Calu3 (cell line): ENCODE measurements at regions not wholly inside any gene's neighbourhood (a gene's known extent, or its start where the extent isn't known, plus 50 kb on each side); places are given as distances from the start of the nearest gene placed in this dataset.

ENCODE experiments used
- BruUV-seq: library from RNA; stranded (reverse); fragments of 400-500 nt; replicated peaks from 2 replicates; lab custom pipeline; 2021; lab: Mats Ljungman, UMichigan
- CTCF ChIA-PET: fragments of 300-600 bp; sonication (Branson Sonifier 250); formaldehyde crosslinking; loops from one replicate; lab custom pipeline; 2022; ENCODE audit warnings: antibody characterized with exemption; lab: Charles Lee
- DNase-seq: peaks from one replicate; pipeline ENCODE4 v3.0.0; 2022
- H3K27ac Mint-ChIP-seq: one replicate; pipeline ENCODE4 v1.8.0; 2022; ENCODE audit warnings: mixed read lengths; ENCODE audit not compliant: unreplicated experiment
- H3K27me3 Mint-ChIP-seq: one replicate; pipeline ENCODE4 v1.8.0; 2022; ENCODE audit warnings: mixed read lengths; ENCODE audit not compliant: unreplicated experiment
- H3K36me3 Mint-ChIP-seq: one replicate; pipeline ENCODE4 v1.8.0; 2022; ENCODE audit warnings: mild to moderate bottlenecking, moderate library complexity, mixed read lengths; ENCODE audit not compliant: insufficient read depth, unreplicated experiment
- H3K4me1 Mint-ChIP-seq: one replicate; pipeline ENCODE4 v1.8.0; 2022; ENCODE audit warnings: mild to moderate bottlenecking, low read depth, mixed read lengths; ENCODE audit not compliant: unreplicated experiment
- H3K4me3 Mint-ChIP-seq: one replicate; pipeline ENCODE4 v1.8.0; 2022; ENCODE audit warnings: mild to moderate bottlenecking, low read depth, moderate library complexity, mixed read lengths; ENCODE audit not compliant: unreplicated experiment
- H3K9me3 Mint-ChIP-seq: one replicate; pipeline ENCODE4 v1.8.0; 2022; ENCODE audit warnings: low read depth, mixed read lengths; ENCODE audit not compliant: unreplicated experiment
- intact Hi-C: fragments of 100-400 bp; cut with micrococcal nuclease; formaldehyde crosslinking; loops from one replicate; pipeline ENCODE4 v1.10.0; 2022; ENCODE audit not compliant: unreplicated experiment
- TF ChIP-seq, protein P1 (sequence below): fragments of 200-600 bp; IDR thresholded peaks from one replicate; pipeline ENCODE4 v1.8.0; 2022; ENCODE audit warnings: antibody characterized with exemption; ENCODE audit not compliant: unreplicated experiment

DNA sequence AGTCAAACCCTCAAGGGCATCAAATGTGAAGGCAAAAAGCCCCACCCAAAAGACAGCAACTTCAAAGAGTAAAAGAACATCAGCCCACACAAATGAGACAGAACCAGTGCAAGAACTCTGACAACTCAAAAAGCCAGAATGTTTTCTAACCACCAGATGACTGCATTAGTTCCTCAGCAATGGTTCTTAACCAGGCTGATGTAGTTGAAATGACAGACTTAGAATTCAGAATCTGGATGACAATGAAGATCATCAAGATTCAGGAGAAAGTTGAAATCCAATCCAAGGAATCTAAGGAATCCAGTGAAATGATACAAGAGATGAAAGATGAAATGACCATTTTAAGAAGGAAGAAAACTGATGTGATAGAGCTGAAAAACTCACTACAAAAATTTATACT is 339.7 kb downstream of the KIF4B start:
- H3K27ac Mint-ChIP-seq, result no peak overlapping the region

DNA sequence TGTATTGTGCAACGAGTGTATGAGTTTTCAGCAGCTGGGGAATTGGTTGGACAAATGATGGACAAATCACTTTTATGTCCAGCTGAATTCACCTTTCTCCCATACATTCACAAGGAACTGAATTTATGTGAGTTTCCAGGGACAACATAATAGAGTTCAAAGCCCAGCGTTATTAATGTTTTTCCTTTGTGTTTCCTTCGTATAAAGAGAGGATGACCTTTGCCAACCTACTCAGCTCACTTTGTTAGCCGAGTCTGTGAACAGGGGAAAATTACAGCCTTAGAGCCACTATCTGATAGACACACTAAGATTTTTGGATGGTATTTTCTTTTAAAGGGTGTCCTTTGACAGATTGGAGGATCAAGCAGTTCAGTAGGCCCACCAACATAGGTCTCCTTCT is 352.5 kb downstream of the KIF4B start:
- Mint-ChIP-seq H3K36me3 (no peaks in the 10 kb centered on the region), H3K4me1 (no peaks in the 10 kb centered on the region), H3K9me3 (peaks cover 18% of the 10 kb centered on the region), H3K27me3 (no peaks in the 10 kb centered on the region), H3K27ac (no peak overlapping the region), H3K4me3 (no peak overlapping the region)
- TF ChIP-seq, protein P1, sequence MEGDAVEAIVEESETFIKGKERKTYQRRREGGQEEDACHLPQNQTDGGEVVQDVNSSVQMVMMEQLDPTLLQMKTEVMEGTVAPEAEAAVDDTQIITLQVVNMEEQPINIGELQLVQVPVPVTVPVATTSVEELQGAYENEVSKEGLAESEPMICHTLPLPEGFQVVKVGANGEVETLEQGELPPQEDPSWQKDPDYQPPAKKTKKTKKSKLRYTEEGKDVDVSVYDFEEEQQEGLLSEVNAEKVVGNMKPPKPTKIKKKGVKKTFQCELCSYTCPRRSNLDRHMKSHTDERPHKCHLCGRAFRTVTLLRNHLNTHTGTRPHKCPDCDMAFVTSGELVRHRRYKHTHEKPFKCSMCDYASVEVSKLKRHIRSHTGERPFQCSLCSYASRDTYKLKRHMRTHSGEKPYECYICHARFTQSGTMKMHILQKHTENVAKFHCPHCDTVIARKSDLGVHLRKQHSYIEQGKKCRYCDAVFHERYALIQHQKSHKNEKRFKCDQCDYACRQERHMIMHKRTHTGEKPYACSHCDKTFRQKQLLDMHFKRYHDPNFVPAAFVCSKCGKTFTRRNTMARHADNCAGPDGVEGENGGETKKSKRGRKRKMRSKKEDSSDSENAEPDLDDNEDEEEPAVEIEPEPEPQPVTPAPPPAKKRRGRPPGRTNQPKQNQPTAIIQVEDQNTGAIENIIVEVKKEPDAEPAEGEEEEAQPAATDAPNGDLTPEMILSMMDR, result no peak
- no peak for DNase-seq
- intact Hi-C loops, result no loop called here
- BruUV-seq, result no TSS peak
- CTCF ChIA-PET, result no interaction called here

More for the DNA sequence above, 339.7 kb downstream of the KIF4B start:
- TF ChIP-seq, protein P1, result no peak
- CTCF ChIA-PET, result interaction anchor here (0.6 kb wide), 1 partner anchor 9 kb away, joined by 3 read pairs; no protein-coding TSS in a partner anchor
- H3K4me3 Mint-ChIP-seq, result no peak overlapping the region
- H3K9me3 Mint-ChIP-seq, result peaks cover 14% of the 10 kb centered on the region
- intact Hi-C loops, result no loop called here
- H3K4me1 Mint-ChIP-seq, result no peaks in the 10 kb centered on the region
- H3K27me3 Mint-ChIP-seq, result no peaks in the 10 kb centered on the region
- no peaks in the 10 kb centered on the region for H3K36me3 Mint-ChIP-seq
- no peak for DNase-seq
- no TSS peak for BruUV-seq

DNA sequence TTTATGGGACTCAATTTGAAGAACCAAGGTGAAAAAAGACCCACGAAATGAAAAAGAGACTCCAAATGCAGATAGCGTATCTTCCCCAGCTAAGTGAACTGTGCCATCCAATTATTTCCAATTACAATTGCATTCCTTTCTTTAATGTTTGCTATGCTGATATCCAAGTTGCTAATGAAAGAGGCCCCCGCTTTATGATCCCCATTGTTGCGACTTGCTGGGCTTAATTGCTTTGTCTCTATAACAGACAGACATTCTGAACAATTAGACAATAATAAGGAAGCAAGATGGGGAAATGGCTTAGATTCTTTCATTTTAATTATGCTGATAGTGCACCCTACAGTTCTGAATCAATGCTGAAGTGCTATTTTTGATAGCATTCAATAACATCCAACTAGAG is 354.3 kb downstream of the KIF4B start:
- intact Hi-C loops, result no loop called here
- no peak for DNase-seq
- Mint-ChIP-seq H3K27me3 (no peaks in the 10 kb centered on the region), H3K4me3 (no peak overlapping the region), H3K36me3 (no peaks in the 10 kb centered on the region), H3K9me3 (peaks cover 23% of the 10 kb centered on the region), H3K27ac (no peak overlapping the region), H3K4me1 (no peaks in the 10 kb centered on the region)
- no TSS peak for BruUV-seq
- TF ChIP-seq, protein P1, result no peak
- CTCF ChIA-PET, result no interaction called here

DNA sequence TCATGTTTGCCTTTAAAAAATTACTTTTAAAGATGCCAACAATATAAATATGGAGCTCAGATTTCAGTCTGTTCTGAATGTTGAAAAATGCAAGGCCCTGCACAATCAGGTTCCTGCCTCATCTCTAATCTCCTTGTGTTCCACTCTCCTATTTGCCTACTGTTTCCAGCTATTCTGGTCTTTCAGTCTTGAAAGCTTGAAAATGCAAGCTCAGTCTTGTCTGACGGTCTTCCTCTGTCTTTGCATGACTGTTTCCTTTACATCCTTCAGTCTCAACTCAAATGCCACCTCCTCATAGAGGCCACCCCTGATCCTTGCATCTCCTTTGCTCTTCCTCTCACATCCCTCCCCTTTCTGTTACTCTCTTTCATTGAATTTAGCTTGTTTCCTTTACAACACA is 354.9 kb downstream of the KIF4B start:
- intact Hi-C loops, result no loop called here
- no peak for DNase-seq
- no peaks in the 10 kb centered on the region for H3K4me1 Mint-ChIP-seq
- TF ChIP-seq, protein P1, result no peak
- H3K9me3 Mint-ChIP-seq, result peaks cover 25% of the 10 kb centered on the region
- H3K36me3 Mint-ChIP-seq, result no peaks in the 10 kb centered on the region
- CTCF ChIA-PET, result no interaction called here
- H3K4me3 Mint-ChIP-seq, result no peak overlapping the region
- H3K27me3 Mint-ChIP-seq, result no peaks in the 10 kb centered on the region
- H3K27ac Mint-ChIP-seq, result no peak overlapping the region
- BruUV-seq, result no TSS peak
